KMS-11 (cell line): ENCODE measurements at regions not wholly inside any gene's neighbourhood (a gene's known extent, or its start where the extent isn't known, plus 50 kb on each side); places are given as distances from the start of the nearest gene placed in this dataset.

Source experiments
- H2AFZ ChIP-seq: fragments of 200-600 bp; sonication (generic); 2 replicates; pipeline ENCODE4 v1.6.1; 2016; ENCODE audit warnings: antibody characterized with exemption, mixed run types, low read depth
- H3K27ac ChIP-seq: fragments of 200-600 bp; sonication (generic); 2 replicates; pipeline ENCODE4 v1.6.1; 2016; ENCODE audit warnings: mild to moderate bottlenecking, mixed run types
- H3K27me3 ChIP-seq: fragments of 200-600 bp; sonication (generic); 2 replicates; pipeline ENCODE4 v1.6.1; 2017; ENCODE audit warnings: mild to moderate bottlenecking, low read depth, mixed run types, moderate library complexity; ENCODE audit not compliant: insufficient read depth
- H3K36me3 ChIP-seq: fragments of 200-600 bp; sonication (generic); 2 replicates; pipeline ENCODE4 v1.6.1; 2017; ENCODE audit warnings: mild to moderate bottlenecking, mixed run types; ENCODE audit not compliant: insufficient read depth
- H3K4me1 ChIP-seq: fragments of 200-600 bp; sonication (generic); 2 replicates; pipeline ENCODE4 v1.6.1; 2016; ENCODE audit warnings: mild to moderate bottlenecking, low read depth, mixed run types; ENCODE audit not compliant: poor library complexity, severe bottlenecking
- H3K4me2 ChIP-seq: fragments of 200-600 bp; sonication (generic); 2 replicates; pipeline ENCODE4 v1.7.0; 2016; ENCODE audit warnings: mild to moderate bottlenecking, mixed run types
- H3K4me3 ChIP-seq: fragments of 200-600 bp; sonication (generic); IDR thresholded peaks from 2 replicates; pipeline ENCODE4 v1.6.1; 2017; ENCODE audit warnings: low read depth, low read length, mixed read lengths; ENCODE audit not compliant: insufficient read depth
- H3K79me2 ChIP-seq: fragments of 200-600 bp; sonication (generic); 2 replicates; pipeline ENCODE4 v1.6.1; 2016; ENCODE audit warnings: low read depth, mixed run types; ENCODE audit not compliant: insufficient read depth
- H3K9ac ChIP-seq: fragments of 200-600 bp; sonication (generic); 2 replicates; pipeline ENCODE4 v1.6.1; 2016; ENCODE audit warnings: mild to moderate bottlenecking, mixed run types
- H4K20me1 ChIP-seq: fragments of 200-600 bp; sonication (generic); 2 replicates; pipeline ENCODE4 v1.6.1; 2016; ENCODE audit warnings: mild to moderate bottlenecking, mixed run types; ENCODE audit not compliant: insufficient read depth
- CTCF ChIP-seq: fragments of 200-600 bp; sonication (generic); conservative IDR thresholded peaks from 2 replicates; pipeline ENCODE4 v1.6.1; 2017; ENCODE audit warnings: low read depth, mild to moderate bottlenecking, antibody characterized with exemption, low read length, moderate library complexity, mixed read lengths

DNA sequence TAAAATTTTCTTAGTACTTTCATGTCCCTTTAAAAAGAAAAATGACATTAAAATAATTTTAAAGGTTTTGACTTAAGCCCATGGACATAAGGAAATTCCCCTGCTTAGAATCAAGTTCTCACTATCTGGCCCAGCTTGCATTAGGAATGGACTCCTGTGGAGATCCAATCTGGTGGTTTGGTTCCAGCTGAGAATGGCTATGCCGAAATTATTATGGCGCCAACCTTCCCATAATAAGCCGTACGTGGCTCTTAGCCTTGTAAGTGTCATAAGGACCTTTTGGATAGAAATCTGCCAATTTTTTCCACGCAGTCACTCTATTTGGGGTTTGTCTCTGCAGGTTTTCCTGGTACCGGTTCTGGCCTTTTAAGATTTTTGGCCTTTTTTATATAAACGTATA, 262.1 kb upstream of the MAF start:
- H3K4me2 ChIP-seq: no peak overlapping the region

DNA sequence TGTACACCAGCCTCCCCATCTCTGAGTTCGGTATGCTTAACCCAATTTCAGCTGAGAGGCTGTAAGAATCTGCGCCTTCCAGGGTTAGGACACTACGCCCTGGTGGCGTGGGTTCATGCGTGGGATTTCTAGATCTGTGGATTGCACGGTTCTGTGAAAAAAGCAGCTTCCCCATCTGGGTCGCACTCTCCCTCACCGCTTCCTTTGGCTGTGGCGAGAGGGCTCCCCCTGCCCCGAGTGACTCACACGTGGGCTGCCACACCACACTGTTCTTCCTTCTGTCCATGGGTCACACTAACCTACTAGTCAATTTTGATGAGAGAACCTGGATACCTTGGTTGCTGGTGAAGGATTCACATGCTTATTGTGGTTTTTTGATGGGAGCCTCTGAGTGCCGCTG, 256.0 kb upstream of the MAF start:
- no peak for TF ChIP-seq CTCF
- Histone ChIP-seq H3K79me2 (no peaks in the 10 kb centered on the region), H3K27me3 (no peaks in the 10 kb centered on the region), H3K4me2 (no peak overlapping the region), H3K4me3 (no peak overlapping the region), H3K9ac (no peak overlapping the region), H3K36me3 (no peaks in the 10 kb centered on the region), H2AFZ (no peak overlapping the region), H4K20me1 (no peaks in the 10 kb centered on the region), H3K27ac (no peak overlapping the region), H3K4me1 (no peaks in the 10 kb centered on the region)

More for the DNA sequence above, 262.1 kb upstream of the MAF start:
- Histone ChIP-seq H4K20me1 (no peaks in the 10 kb centered on the region), H3K27ac (no peak overlapping the region), H3K36me3 (no peaks in the 10 kb centered on the region), H3K27me3 (no peaks in the 10 kb centered on the region), H3K4me1 (no peaks in the 10 kb centered on the region), H3K4me3 (no peak overlapping the region), H3K9ac (no peak overlapping the region), H3K79me2 (no peaks in the 10 kb centered on the region), H2AFZ (no peak overlapping the region)
- TF ChIP-seq CTCF: no peak

- no peak overlapping the region for H3K27ac ChIP-seq
- H3K9ac ChIP-seq: no peak overlapping the region
- H3K4me1 ChIP-seq: no peaks in the 10 kb centered on the region
- H3K36me3 ChIP-seq: no peaks in the 10 kb centered on the region
- no peak overlapping the region for H3K4me2 ChIP-seq
- H3K4me3 ChIP-seq: no peak overlapping the region
- TF ChIP-seq CTCF: no peak
- no peaks in the 10 kb centered on the region for H4K20me1 ChIP-seq
- no peaks in the 10 kb centered on the region for H3K27me3 ChIP-seq
- H2AFZ ChIP-seq: no peak overlapping the region
- no peaks in the 10 kb centered on the region for H3K79me2 ChIP-seq
These were observed 249.8 kb upstream of the MAF start for GRCh38 chr16:79850348-79850747.

DNA sequence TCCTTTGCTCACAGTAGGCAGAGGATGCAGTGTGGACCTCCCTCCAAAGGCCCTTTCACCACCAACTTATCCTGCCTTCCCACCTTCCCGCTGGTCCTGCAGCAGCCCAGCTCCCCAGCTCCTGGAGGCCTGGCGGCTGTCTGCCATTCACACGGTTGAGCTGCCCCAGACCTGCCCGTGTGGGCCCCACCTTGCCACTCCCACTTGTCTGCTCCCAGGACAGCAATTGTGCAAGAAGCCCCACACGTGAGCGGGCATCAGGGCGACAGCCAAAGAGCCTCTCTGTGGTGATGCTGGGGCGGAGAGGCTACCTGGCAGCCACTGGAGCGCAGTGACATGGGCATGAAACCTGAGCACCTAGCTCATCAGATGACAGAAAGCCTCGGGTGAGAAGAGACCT, 248.6 kb upstream of the MAF start:
- Histone ChIP-seq H3K79me2 (no peaks in the 10 kb centered on the region), H2AFZ (no peak overlapping the region), H3K4me3 (no peak overlapping the region), H3K4me2 (no peak overlapping the region), H4K20me1 (no peaks in the 10 kb centered on the region), H3K27me3 (no peaks in the 10 kb centered on the region), H3K36me3 (no peaks in the 10 kb centered on the region), H3K4me1 (no peaks in the 10 kb centered on the region), H3K27ac (no peak overlapping the region), H3K9ac (no peak overlapping the region)
- TF ChIP-seq CTCF: no peak

DNA sequence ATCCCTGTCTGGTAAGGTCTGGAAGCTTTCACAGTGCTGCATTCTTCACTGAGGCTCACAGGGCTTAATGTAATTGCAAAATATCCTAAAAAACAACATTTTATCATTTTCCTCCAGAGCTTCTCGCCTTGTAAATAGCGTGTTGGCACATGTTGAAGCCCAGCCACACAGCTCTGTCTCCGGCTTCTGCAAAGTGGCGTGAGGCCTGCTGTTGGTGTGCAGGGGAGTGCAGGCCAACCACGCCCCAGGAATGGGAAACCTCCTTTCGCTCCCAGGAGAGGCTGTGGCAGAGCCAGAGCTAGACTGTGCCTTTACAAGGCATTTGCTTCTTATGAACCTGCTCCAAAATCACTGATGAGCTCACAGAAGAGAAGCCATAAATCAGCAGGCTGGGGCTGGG, 248.2 kb upstream of the MAF start:
- Histone ChIP-seq H3K27ac (no peak overlapping the region), H3K4me2 (no peak overlapping the region), H2AFZ (no peak overlapping the region), H3K27me3 (no peaks in the 10 kb centered on the region), H4K20me1 (no peaks in the 10 kb centered on the region), H3K4me1 (no peaks in the 10 kb centered on the region), H3K79me2 (no peaks in the 10 kb centered on the region), H3K9ac (no peak overlapping the region), H3K4me3 (no peak overlapping the region), H3K36me3 (no peaks in the 10 kb centered on the region)
- TF ChIP-seq CTCF: no peak
